HFF-Myc (cell line): ENCODE measurements at regions not wholly inside any gene's neighbourhood (a gene's known extent, or its start where the extent isn't known, plus 50 kb on each side); places are given as distances from the start of the nearest gene placed in this dataset.

Experiments
- DNase-seq: peaks from one replicate; pipeline ENCODE4 v3.0.0-alpha.2; 2011; ENCODE audit warnings: low read depth; ENCODE audit errors: extremely low read depth
- H3K4me3 ChIP-seq: replicated peaks from 2 replicates; pipeline ENCODE4 v1.5.1; 2011; ENCODE audit warnings: low read depth, mild to moderate bottlenecking, control low read depth, low read length
- TF ChIP-seq, protein P1 (sequence below): IDR thresholded peaks from 2 replicates; pipeline ENCODE4 v1.5.1; 2012; ENCODE audit warnings: mild to moderate bottlenecking, low read depth, low read length, control low read depth; ENCODE audit errors: missing control alignments

DNA sequence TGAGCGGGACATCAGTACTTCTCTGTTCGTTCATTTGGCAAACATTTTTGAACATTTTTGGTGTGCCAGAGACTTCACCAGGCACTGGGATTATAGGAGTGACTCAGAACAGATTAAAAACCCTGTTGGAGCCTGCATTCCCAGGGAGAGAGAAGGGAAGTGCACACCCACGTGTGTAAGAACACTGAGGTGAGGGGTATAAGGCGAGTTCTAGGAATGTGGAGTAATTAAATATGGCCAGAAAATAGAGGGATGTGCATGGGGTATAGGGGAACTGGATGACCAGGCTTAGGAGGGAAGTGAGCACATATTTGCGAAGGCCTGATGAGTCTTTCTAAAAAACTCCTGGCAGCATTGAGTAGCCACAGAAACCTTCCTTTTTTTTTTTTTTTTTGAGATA, 401.2 kb upstream of the C2CD4B start:
- DNase-seq = no peak
- no peak overlapping the region for H3K4me3 ChIP-seq
- TF ChIP-seq, protein P1, sequence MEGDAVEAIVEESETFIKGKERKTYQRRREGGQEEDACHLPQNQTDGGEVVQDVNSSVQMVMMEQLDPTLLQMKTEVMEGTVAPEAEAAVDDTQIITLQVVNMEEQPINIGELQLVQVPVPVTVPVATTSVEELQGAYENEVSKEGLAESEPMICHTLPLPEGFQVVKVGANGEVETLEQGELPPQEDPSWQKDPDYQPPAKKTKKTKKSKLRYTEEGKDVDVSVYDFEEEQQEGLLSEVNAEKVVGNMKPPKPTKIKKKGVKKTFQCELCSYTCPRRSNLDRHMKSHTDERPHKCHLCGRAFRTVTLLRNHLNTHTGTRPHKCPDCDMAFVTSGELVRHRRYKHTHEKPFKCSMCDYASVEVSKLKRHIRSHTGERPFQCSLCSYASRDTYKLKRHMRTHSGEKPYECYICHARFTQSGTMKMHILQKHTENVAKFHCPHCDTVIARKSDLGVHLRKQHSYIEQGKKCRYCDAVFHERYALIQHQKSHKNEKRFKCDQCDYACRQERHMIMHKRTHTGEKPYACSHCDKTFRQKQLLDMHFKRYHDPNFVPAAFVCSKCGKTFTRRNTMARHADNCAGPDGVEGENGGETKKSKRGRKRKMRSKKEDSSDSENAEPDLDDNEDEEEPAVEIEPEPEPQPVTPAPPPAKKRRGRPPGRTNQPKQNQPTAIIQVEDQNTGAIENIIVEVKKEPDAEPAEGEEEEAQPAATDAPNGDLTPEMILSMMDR = no peak

DNA sequence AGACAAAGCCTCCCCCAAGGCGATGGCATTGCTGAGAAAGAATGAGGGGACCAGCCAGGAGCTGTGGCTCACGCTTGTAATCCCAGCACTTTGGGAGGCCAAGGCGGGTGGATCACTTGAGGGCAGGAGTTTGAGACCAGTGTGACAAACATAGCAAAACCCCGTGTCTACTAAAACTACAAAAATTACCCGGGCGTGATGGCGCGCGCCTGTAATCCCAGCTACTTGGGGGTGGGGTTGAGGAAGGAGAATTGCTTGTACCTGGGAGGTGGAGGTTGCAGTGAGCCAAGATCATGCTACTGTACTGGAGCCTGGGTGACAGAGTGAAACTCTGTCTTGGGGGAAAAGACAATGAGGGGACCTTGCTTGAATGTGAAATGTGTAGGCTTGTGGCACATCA, 402.4 kb upstream of the C2CD4B start:
- DNase-seq = no peak
- H3K4me3 ChIP-seq = no peak overlapping the region
- TF ChIP-seq, protein P1 = no peak

DNA sequence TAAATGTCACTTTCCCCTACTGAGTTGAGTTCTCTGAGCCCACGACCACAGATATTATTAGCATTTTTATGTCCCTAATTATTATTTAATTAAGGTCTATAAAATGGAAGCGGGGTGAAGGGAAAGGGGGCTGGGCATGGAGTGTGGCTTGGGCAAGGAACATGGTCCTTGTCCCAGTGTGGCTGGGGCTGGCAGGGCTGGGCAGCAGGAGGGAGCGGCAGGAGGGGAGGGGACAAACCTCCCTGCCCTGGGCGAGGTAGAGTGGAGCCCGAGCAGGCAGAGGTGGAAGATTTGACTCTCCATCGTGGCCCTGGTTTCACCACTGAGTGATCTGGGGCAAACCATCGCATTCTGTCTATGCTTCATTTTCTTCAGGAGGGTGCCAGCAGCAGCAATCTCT, 402.9 kb upstream of the C2CD4B start:
- TF ChIP-seq, protein P1 = no peak
- no peak overlapping the region for H3K4me3 ChIP-seq
- no peak for DNase-seq

DNA sequence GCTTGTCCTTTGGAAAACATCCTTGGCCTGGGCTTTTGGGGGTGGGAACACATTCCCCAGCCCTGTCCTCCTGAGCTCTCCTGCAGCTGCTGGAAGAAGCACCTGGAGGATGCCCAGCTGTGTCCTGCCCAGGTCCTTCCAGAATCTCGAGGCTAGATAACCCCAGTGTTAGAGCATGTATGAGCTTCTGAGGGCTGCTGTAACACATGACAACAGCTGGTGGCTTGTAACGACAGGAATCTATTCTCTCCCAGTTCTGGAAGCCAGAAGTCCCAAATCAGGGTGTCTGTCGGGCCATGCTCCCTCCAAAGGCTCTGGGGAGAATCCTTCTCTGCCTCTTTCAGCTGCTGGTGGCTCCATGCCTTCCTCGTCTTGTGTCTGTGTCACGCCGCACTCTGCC, 403.6 kb upstream of the C2CD4B start:
- H3K4me3 ChIP-seq = no peak overlapping the region
- no peak for DNase-seq
- TF ChIP-seq, protein P1 = no peak

DNA sequence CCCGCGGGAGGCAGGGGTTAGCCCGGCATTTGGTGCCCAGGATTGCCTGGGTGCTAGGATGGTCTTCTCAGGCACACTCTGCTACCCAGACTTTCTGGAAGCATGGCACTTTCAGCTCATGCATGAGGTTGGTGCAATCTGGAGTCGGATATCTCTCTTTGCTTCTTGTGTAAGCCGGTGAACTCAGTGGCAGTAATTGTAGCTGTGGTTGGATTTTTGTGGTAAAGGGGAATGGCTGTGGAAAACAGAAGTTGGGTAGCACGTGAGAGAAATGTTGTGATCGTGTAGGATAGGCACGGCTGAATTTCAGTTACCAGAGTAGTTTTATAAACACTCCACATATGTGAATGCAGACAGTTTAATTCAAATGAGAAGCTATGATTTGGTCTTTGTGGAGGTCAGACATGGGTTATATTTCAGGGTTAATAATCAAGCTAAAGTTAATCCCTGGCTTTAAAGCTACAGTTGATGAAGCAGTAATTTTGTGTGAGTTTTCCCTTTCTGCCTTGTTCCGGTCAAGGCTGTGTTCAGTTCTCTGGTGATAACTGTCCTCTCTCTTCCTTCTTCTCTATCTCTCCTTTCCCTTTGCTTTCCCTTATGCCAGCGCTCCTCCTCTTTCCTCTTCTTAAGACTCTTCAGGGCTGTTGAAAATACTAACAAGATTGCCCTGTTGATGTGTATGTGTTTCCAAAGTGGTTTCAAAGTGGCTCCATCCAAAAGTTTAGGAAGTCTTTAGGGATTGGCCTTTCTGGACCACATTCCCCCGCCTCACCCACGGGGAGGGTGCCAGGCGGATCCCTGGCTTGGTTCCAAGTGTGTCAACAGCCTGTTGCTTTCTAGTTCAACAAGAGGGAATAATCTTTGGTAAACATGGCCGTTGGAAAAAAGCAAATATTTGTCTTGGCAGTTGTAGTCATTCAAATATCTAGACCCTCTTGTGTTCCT, 404.6 kb upstream of the C2CD4B start:
- TF ChIP-seq, protein P1 = no peak
- DNase-seq = peak; percentile 50
- H3K4me3 ChIP-seq = no peak overlapping the region

DNA sequence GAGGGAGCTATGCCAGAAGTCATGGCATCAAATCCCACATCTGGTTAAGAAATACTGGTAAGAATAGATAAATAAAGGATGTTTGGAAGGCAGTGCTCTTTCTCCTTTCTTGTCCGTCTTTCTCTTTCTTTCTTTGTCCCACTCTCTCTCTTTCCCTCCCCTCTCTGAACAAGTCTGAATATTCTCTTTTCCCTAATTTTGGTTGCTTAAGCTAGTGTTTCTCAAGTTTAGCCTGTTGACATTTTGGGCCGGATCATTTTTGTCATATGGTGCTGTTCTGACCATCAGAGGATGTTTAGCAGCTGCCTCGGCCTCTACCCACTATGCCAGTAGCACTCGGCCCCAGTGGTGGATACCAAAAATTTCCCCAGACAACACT, 405.3 kb upstream of the C2CD4B start:
- H3K4me3 ChIP-seq = no peak overlapping the region
- TF ChIP-seq, protein P1 = no peak
- DNase-seq = no peak
